Heart left ventricle (tissue), 16 donors: ENCODE measurements at regions not wholly inside any gene's neighbourhood (a gene's known extent, or its start where the extent isn't known, plus 50 kb on each side); places are given as distances from the start of the nearest gene placed in this dataset.
A peak's percentile ranks its signal among the peaks of the same experiment; 100 is the strongest.
"Not testable (repeated sequence)": the region's sequence is repeated elsewhere in the genome, so short reads cannot be mapped to it uniquely, and the experiment has no call there.

ENCODE experiments used
- ATAC-seq, 4 donors: fragments of 200-7000 bp; cut with Tn5 transposase; one replicate each; pipeline ENCODE4 v1.9.1; 2020 to 2022; ENCODE audit warnings: moderate library complexity in 4 of 4, mild to moderate bottlenecking in 3 of 4, moderate number of reproducible peaks in 1 of 4
- DNase-seq, 5 donors: peaks; one replicate each; pipeline ENCODE4 v3.0.0-alpha.2; 2020
- H3K27ac ChIP-seq, 12 donors: fragments of 200-600 bp; sonication (generic) in 4 of 12; one replicate each; pipeline versions ENCODE4 v1.5.0 to v1.8.0; 2016 to 2022; ENCODE audit warnings: mild to moderate bottlenecking in 2 of 12
- H3K27me3 ChIP-seq, 9 donors: fragments of 200-600 bp; sonication (generic) in 2 of 9; one replicate each; pipeline versions ENCODE4 v1.5.1 to v1.8.0; 2016 to 2022; ENCODE audit warnings: mild to moderate bottlenecking in 3 of 9
- H3K36me3 ChIP-seq, 9 donors: fragments of 200-600 bp; sonication (generic) in 2 of 9; one replicate each; pipeline versions ENCODE4 v1.5.0 to v1.8.0; 2018 to 2022; ENCODE audit warnings: mild to moderate bottlenecking in 2 of 9
- H3K4me1 ChIP-seq, 12 donors: fragments of 200-600 bp; sonication (generic) in 4 of 12; one replicate each; pipeline versions ENCODE4 v1.5.0 to v1.8.0; 2016 to 2022; ENCODE audit warnings: mild to moderate bottlenecking in 3 of 12
- H3K4me3 ChIP-seq, 12 donors: fragments of 200-600 bp; sonication (generic) in 4 of 12; one replicate each; pipeline versions ENCODE4 v1.5.0 to v1.8.0; 2017 to 2022; ENCODE audit warnings: mild to moderate bottlenecking in 9 of 12, moderate library complexity in 4 of 12
- H3K9me3 ChIP-seq, 12 donors: fragments of 200-600 bp; sonication (generic) in 4 of 12; one replicate each; pipeline versions ENCODE4 v1.5.0 to v1.8.0; 2016 to 2022; ENCODE audit warnings: mild to moderate bottlenecking in 1 of 12
- POLR2A ChIP-seq, 2 donors: fragments of 450-650 bp; IDR thresholded peaks; one replicate each; pipeline ENCODE4 v1.6.1; 2017; ENCODE audit warnings: antibody characterized with exemption in 2 of 2, mild to moderate bottlenecking in 2 of 2, moderate library complexity in 2 of 2
- WGBS, 4 donors: extraction: QIAGEN DNeasy Blood & Tissue Kit in 2 of 4; methylation state at CpG; one replicate each; pipeline versions ENCODE4 v1.1.5 to v1.1.7; 2013 to 2018; 5-methylcytosine and 5-hydroxymethylcytosine counted together
- intact Hi-C, 10 donors: fragments of 100-400 bp; cut with DNase I; formaldehyde crosslinking; loops; one replicate each; pipeline versions ENCODE4 v1.11.1 to v1.14.2; 2022
- TF ChIP-seq, protein P1 (sequence below), 12 donors: fragments of 200-600 bp; sonication (generic) in 4 of 12; IDR thresholded peaks; one replicate each; pipeline versions ENCODE4 v1.5.0 to v1.8.0; 2018 to 2022; ENCODE audit warnings: antibody characterized with exemption in 12 of 12, mild to moderate bottlenecking in 5 of 12
- donor health status: ischemic (EF 13 %, LVEDD 7.1; RV severe dilation, severe dysfunction).
- donor health status: healthy with polysubstance abuse.
- donor health status: DM: no; HTN: yes; CAD: no.
- donor health status: DM: no; HTN: no; CAD: no.
- donor health status: ischemic (EF 25% LVEDD 6.9; RV normal size, moderate dysfunction).
- donor health status: ischemic (EF 25% LVEDD 5.7; RV mildly dilated, moderate dysfunction).
- donor health status: healthy.
- donor health status: DM: yes; HTN: yes; CAD: no.
- donor health status: ischemic (EF 35%, LVEDD 5.7; RV mildly dilated, moderate dysfunction).
- donor health status: nonischemic (EF 11% LVEDD 7.7; RV severe dilation, severe dysfunction).
- donor health status: DM: yes; HTN: yes; CAD: no.
- donor health status: PGD.
- donor health status: ischemic (EF 29% LVEDD 5.4; RV normal size, mild dysfunction).
- donor health status: nonischemic (EF 23%, LVEDD 6.1; RV moderate dilation, normal function).

GRCh38 chr21:9739240-9739639 lies 782.1 kb upstream of the TPTE start:
- H3K4me1 ChIP-seq: no peaks in the 10 kb centered on the region
- H3K27ac ChIP-seq: no peak overlapping the region
- H3K27me3 ChIP-seq: peaks cover 0 to 3% (median 0%) of the 10 kb centered on the region in 9 donors
- peaks cover 0 to 51% (median 5%) of the 10 kb centered on the region in 12 donors for H3K9me3 ChIP-seq
- intact Hi-C loops: no loop called here
- H3K4me3 ChIP-seq: no peak overlapping the region
- DNase-seq (no peak), ATAC-seq (no peak)
- TF ChIP-seq, protein P1, sequence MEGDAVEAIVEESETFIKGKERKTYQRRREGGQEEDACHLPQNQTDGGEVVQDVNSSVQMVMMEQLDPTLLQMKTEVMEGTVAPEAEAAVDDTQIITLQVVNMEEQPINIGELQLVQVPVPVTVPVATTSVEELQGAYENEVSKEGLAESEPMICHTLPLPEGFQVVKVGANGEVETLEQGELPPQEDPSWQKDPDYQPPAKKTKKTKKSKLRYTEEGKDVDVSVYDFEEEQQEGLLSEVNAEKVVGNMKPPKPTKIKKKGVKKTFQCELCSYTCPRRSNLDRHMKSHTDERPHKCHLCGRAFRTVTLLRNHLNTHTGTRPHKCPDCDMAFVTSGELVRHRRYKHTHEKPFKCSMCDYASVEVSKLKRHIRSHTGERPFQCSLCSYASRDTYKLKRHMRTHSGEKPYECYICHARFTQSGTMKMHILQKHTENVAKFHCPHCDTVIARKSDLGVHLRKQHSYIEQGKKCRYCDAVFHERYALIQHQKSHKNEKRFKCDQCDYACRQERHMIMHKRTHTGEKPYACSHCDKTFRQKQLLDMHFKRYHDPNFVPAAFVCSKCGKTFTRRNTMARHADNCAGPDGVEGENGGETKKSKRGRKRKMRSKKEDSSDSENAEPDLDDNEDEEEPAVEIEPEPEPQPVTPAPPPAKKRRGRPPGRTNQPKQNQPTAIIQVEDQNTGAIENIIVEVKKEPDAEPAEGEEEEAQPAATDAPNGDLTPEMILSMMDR (IDR thresholded peaks at IDR 0.05): no peak
- TF ChIP-seq POLR2A (IDR thresholded peaks at IDR 0.05): no peak
- WGBS, 4 donors: 43 to 55% (median 51%) methylated on average over 3 of the region's 3 CpGs
- no peaks in the 10 kb centered on the region for H3K36me3 ChIP-seq

DNA sequence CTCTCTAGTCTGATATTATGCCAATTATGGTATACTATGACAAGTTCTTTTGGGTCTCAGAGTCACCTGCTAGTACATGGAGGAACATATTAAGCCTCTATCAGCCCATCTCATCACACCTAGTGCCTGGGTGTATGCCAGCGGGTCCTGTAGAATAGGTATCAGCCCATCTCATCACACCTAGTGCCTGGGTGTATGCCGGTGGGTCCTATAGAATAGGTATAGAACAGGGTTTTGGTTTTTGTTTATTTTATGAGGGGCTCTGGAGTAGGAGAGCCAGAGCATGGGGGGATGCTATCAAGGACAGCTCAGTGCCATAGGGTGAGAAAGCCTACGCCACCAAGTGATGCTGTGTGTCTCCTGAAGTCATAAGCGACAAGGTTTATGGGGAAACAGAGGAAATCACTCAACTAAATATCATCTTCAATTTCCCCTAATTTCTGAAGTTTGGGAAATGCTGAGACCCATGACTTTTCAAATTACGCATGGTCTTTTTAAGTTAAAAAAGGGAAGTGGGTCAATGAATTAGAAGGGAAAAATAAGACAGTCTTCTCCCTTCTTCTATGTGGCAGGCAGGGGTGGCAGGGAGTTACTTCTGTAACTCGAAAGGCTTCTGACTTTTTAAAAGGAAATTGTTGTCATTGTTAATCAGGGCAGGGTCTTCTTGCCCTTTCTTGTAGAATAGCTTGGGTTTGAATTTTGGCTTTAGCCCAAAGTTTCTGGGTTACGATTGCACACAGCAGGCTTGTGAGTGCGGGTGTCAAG lies 781.0 kb upstream of the TPTE start:
- ATAC-seq, H3K4me1 ChIP-seq, intact Hi-C loops, DNase-seq, H3K27me3 ChIP-seq, H3K27ac ChIP-seq, H3K4me3 ChIP-seq, H3K36me3 ChIP-seq: not testable (repeated sequence)
- peaks cover 0 to 48% (median 3%) of the 10 kb centered on the region in 12 donors for H3K9me3 ChIP-seq
- WGBS, 4 donors: 56 to 62% (median 62%) methylated on average over 8 of the region's 8 CpGs

- intact Hi-C loops, H3K36me3 ChIP-seq, H3K27ac ChIP-seq, H3K27me3 ChIP-seq, DNase-seq, ATAC-seq, H3K4me3 ChIP-seq, H3K4me1 ChIP-seq: not testable (repeated sequence)
- H3K9me3 ChIP-seq: peaks cover 0 to 47% (median 0%) of the 10 kb centered on the region in 12 donors
- WGBS, 4 donors: 53 to 60% (median 57%) methylated on average over 8 of the region's 8 CpGs
These were observed 780.2 kb upstream of the TPTE start for GRCh38 chr21:9740991-9741742.

- H3K27ac ChIP-seq, H3K36me3 ChIP-seq, H3K4me1 ChIP-seq, DNase-seq, H3K4me3 ChIP-seq, ATAC-seq, intact Hi-C loops, H3K27me3 ChIP-seq: not testable (repeated sequence)
- peaks cover 0 to 34% (median 0%) of the 10 kb centered on the region in 12 donors for H3K9me3 ChIP-seq
- WGBS, 4 donors: 76 to 79% (median 78%) methylated on average over 10 of the region's 10 CpGs
These were observed 777.8 kb upstream of the TPTE start for GRCh38 chr21:9743566-9743965.

GRCh38 chr21:9744166-9744565 lies 777.2 kb upstream of the TPTE start:
- ATAC-seq, intact Hi-C loops: not testable (repeated sequence)

DNA sequence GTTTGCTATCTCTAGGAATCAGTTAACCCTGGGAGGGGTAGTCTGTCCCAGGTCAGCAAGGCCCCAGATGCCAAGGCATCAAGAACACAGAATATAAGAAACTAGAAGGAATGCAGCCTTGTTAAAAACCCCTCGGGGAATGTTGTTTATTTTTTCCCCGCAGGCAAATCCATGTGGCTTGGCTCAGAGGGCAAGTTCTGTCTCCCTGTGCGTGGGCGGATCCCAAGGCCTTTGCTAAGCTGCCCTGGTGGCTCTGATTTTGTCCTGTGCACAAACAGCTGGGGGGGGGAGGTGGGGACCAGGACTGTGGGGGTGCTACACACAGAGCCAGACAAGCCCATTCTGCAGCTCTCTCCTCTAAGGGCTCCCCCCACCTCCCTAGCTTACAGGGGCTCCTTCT lies 776.8 kb upstream of the TPTE start:
- H3K4me1 ChIP-seq, intact Hi-C loops, H3K4me3 ChIP-seq, DNase-seq, H3K27me3 ChIP-seq, H3K36me3 ChIP-seq, H3K27ac ChIP-seq: not testable (repeated sequence)
- peaks cover 0 to 27% (median 0%) of the 10 kb centered on the region in 12 donors for H3K9me3 ChIP-seq
- peak in 1 of 4 donors; percentile 40 for ATAC-seq
- WGBS, 4 donors: 43 to 68% (median 60%) methylated on average over 4 of the region's 4 CpGs

More at GRCh38 chr21:9744166-9744565, 777.2 kb upstream of the TPTE start:
- not testable (repeated sequence) for H3K27ac ChIP-seq, H3K4me1 ChIP-seq, H3K27me3 ChIP-seq, DNase-seq, H3K4me3 ChIP-seq, H3K36me3 ChIP-seq
- 28 to 43% (median 34%) methylated on average over 4 of the region's 4 CpGs for WGBS, 4 donors
- H3K9me3 ChIP-seq: peaks cover 0 to 28% (median 0%) of the 10 kb centered on the region in 12 donors

- H3K27me3 ChIP-seq, DNase-seq, H3K27ac ChIP-seq, H3K4me3 ChIP-seq, intact Hi-C loops, ATAC-seq, H3K4me1 ChIP-seq, H3K36me3 ChIP-seq: not testable (repeated sequence)
- 42 to 46% (median 44%) methylated on average over 9 of the region's 9 CpGs for WGBS, 4 donors
- H3K9me3 ChIP-seq: peaks cover 0 to 30% (median 0%) of the 10 kb centered on the region in 12 donors
These were observed 775.8 kb upstream of the TPTE start for GRCh38 chr21:9745457-9746108.

DNA sequence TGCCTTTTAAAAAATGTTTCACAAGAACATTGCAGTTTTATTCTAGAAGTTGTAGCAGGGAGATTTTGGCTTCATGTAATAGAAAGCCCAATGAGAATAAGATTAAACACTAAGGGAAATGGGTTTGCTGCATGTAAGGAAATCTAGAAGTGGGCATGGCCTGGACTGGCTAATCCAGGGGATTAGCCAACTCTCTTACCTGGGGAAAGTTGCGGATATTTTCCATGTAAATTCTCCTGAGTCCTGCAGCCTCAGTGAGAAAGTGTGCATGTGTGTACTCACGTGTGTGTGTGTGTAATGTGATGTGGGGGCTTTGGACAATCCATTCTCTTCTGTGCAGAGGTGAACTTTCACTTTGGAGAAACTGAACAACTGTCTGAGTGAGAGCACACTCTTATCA lies 775.1 kb upstream of the TPTE start:
- H3K4me3 ChIP-seq, H3K36me3 ChIP-seq, H3K27ac ChIP-seq, H3K27me3 ChIP-seq, DNase-seq, ATAC-seq, H3K4me1 ChIP-seq, intact Hi-C loops: not testable (repeated sequence)
- 26 to 54% (median 43%) methylated on average over 2 of the region's 2 CpGs for WGBS, 4 donors
- peaks cover 0 to 34% (median 0%) of the 10 kb centered on the region in 12 donors for H3K9me3 ChIP-seq

GRCh38 chr21:9746831-9747606 lies 774.4 kb upstream of the TPTE start:
- 40 to 48% (median 44%) methylated on average over 7 to 8 of the region's 8 CpGs for WGBS, 4 donors
- H3K27ac ChIP-seq, DNase-seq, H3K4me1 ChIP-seq, intact Hi-C loops, H3K36me3 ChIP-seq, H3K27me3 ChIP-seq, H3K4me3 ChIP-seq, ATAC-seq: not testable (repeated sequence)
- peaks cover 0 to 31% (median 0%) of the 10 kb centered on the region in 12 donors for H3K9me3 ChIP-seq
